Anterior cingulate cortex (tissue), 58 donors: ENCODE measurements at regions not wholly inside any gene's neighbourhood (a gene's known extent, or its start where the extent isn't known, plus 50 kb on each side); places are given as distances from the start of the nearest gene placed in this dataset.

ENCODE experiments used
- DNase-seq, 58 donors: peaks; one replicate each; lab custom pipeline; 2025; lab: John Stamatoyannopoulos, UW

- no peak for DNase-seq
These were observed 118.7 kb downstream of the TRIM29 start for GRCh38 chr11:120019191-120019590.

- peak in 1 of 58 donors; percentile 16 for DNase-seq
These were observed 120.2 kb downstream of the TRIM29 start for GRCh38 chr11:120017582-120018150.

- DNase-seq, result peak in 44 of 58 donors; percentile 17 to 70 (median 48)
These were observed 124.3 kb downstream of the TRIM29 start for GRCh38 chr11:120013325-120014250.

- no peak for DNase-seq
These were observed 125.7 kb downstream of the TRIM29 start for GRCh38 chr11:120012245-120012644.

- peak in 15 of 58 donors; percentile 11 to 60 (median 38) for DNase-seq
These were observed 126.1 kb downstream of the TRIM29 start for GRCh38 chr11:120011836-120012235.

GRCh38 chr11:120010775-120011174 is 127.1 kb downstream of the TRIM29 start:
- DNase-seq, result no peak

GRCh38 chr11:120009938-120010337 is 128.0 kb downstream of the TRIM29 start:
- DNase-seq, result no peak

- DNase-seq, result no peak
These were observed 130.8 kb downstream of the TRIM29 start for GRCh38 chr11:120007144-120007543.

GRCh38 chr11:120004723-120005122 is 133.2 kb downstream of the TRIM29 start:
- DNase-seq, result no peak

- peak in 2 of 58 donors; percentile 15 to 21 for DNase-seq
These were observed 136.5 kb downstream of the TRIM29 start for GRCh38 chr11:120001178-120002090.

- DNase-seq, result no peak
These were observed 138.7 kb downstream of the TRIM29 start for GRCh38 chr11:119999220-119999619.

- no peak for DNase-seq
These were observed 141.4 kb downstream of the TRIM29 start for GRCh38 chr11:119996556-119996955.

GRCh38 chr11:119995730-119996491 is 142.0 kb downstream of the TRIM29 start:
- DNase-seq, result peak in 9 of 58 donors; percentile 17 to 78 (median 46)

- DNase-seq, result no peak
These were observed 144.2 kb downstream of the TRIM29 start for GRCh38 chr11:119993722-119994121.

- no peak for DNase-seq
These were observed 145.5 kb downstream of the TRIM29 start for GRCh38 chr11:119992171-119993051.

GRCh38 chr11:119991669-119992068 is 146.2 kb downstream of the TRIM29 start:
- no peak for DNase-seq

- DNase-seq, result no peak
These were observed 146.9 kb downstream of the TRIM29 start for GRCh38 chr11:119991022-119991404.

GRCh38 chr11:119990309-119991021 is 147.4 kb downstream of the TRIM29 start:
- DNase-seq, result peak in 52 of 58 donors; percentile 32 to 94 (median 79)
